ENCODE measurements at regions not wholly inside any gene's neighbourhood (a gene's known extent, or its start where the extent isn't known, plus 50 kb on each side); places are given as distances from the start of the nearest gene placed in this dataset.

DNA sequence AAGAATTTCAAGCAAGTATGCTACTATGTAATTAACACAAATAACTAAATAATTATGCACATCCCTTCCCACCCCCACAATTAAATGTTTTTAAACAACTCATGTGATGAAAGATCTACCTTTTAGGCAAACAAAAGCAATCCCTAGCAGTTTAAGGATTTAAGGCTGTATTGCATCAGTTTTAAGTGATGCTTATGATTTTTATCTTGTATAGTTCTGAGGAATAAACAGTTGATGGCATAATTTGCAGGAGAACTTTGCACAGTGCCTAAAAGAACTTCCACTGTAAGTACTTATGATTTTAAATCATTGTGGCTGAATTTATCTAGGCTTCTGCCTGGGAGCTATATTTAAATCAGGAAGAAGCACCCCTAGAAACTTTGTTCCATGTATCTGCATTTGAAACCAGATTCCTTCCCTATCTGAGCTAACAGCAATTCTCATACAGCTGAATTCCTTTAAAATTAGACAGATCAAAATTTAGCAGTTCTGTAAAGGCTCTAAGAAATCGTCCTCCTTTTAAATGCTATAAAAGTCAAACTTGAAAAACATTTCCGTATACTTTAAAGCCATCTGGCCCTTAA, 388.6 kb downstream of the BCAT1 start:
- no peak for DNase-seq (ENCODE audit: low read depth in 1 of 2, low spot score in 1 of 2)
- Histone ChIP-seq H3K27me3 (ENCODE audit: insufficient read depth, poor library complexity, severe bottlenecking) (peaks cover 47% of the 10 kb centered on the region), H3K27ac (replicated peaks) (no peak overlapping the region), H3K4me3 (replicated peaks; ENCODE audit: insufficient read depth, low read length) (no peak overlapping the region)
- TF ChIP-seq REST (IDR thresholded peaks at IDR 0.05; ENCODE audit: insufficient replicate concordance, low read depth): no peak

GRCh38 chr12:24557738-24558137, 391.2 kb downstream of the BCAT1 start:
- Histone ChIP-seq H3K27me3 (ENCODE audit: insufficient read depth, poor library complexity, severe bottlenecking) (peaks cover 32% of the 10 kb centered on the region), H3K4me3 (replicated peaks; ENCODE audit: insufficient read depth, low read length) (no peak overlapping the region), H3K27ac (replicated peaks) (no peak overlapping the region)
- TF ChIP-seq POLR2AphosphoS5 (IDR thresholded peaks at IDR 0.05; ENCODE audit: low read depth): no peak
- TF ChIP-seq SPI1 (IDR thresholded peaks at IDR 0.05; ENCODE audit: borderline replicate concordance, low read depth): no peak
- no peak for TF ChIP-seq GABPA (IDR thresholded peaks at IDR 0.05; ENCODE audit: low read depth)
- no peak for TF ChIP-seq REST (IDR thresholded peaks at IDR 0.05; ENCODE audit: insufficient replicate concordance, low read depth)
- TF ChIP-seq, protein P1, sequence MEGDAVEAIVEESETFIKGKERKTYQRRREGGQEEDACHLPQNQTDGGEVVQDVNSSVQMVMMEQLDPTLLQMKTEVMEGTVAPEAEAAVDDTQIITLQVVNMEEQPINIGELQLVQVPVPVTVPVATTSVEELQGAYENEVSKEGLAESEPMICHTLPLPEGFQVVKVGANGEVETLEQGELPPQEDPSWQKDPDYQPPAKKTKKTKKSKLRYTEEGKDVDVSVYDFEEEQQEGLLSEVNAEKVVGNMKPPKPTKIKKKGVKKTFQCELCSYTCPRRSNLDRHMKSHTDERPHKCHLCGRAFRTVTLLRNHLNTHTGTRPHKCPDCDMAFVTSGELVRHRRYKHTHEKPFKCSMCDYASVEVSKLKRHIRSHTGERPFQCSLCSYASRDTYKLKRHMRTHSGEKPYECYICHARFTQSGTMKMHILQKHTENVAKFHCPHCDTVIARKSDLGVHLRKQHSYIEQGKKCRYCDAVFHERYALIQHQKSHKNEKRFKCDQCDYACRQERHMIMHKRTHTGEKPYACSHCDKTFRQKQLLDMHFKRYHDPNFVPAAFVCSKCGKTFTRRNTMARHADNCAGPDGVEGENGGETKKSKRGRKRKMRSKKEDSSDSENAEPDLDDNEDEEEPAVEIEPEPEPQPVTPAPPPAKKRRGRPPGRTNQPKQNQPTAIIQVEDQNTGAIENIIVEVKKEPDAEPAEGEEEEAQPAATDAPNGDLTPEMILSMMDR (IDR thresholded peaks at IDR 0.05; ENCODE audit: insufficient read depth, low read length): no peak
- DNase-seq (ENCODE audit: low read depth in 1 of 2, low spot score in 1 of 2): no peak

DNA sequence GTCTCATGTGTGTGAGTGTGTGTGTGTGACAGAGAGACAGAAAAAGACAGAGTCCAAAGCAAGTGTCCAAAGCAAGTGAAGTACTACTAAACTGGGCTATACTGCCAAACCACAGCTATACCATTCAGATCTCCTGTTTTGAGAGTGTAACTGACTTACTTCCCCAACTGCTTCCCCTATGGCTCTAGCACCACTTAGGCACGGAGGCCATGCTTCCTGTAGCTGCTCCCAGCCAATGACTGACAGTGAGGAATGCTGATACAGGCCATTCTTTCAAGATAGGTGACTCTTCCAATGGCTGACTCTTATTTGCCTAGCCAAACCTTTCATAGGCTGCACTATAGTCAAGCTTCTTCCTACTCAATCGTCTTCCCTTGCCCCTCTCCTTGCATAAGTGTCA, 393.2 kb downstream of the BCAT1 start:
- Histone ChIP-seq H3K27ac (replicated peaks) (no peak overlapping the region), H3K27me3 (ENCODE audit: insufficient read depth, poor library complexity, severe bottlenecking) (peaks cover 16% of the 10 kb centered on the region), H3K4me3 (replicated peaks; ENCODE audit: insufficient read depth, low read length) (no peak overlapping the region)
- DNase-seq (ENCODE audit: low read depth in 1 of 2, low spot score in 1 of 2): no peak
- TF ChIP-seq POLR2AphosphoS5 (IDR thresholded peaks at IDR 0.05; ENCODE audit: low read depth): no peak
- no peak for TF ChIP-seq REST (IDR thresholded peaks at IDR 0.05; ENCODE audit: insufficient replicate concordance, low read depth)
- TF ChIP-seq GABPA (IDR thresholded peaks at IDR 0.05; ENCODE audit: low read depth): no peak

GRCh38 chr12:24554612-24555295, 394.1 kb downstream of the BCAT1 start:
- DNase-seq (ENCODE audit: low read depth in 1 of 2, low spot score in 1 of 2): no peak
- no peak overlapping the region for H3K4me3 ChIP-seq (replicated peaks; ENCODE audit: insufficient read depth, low read length)
- TF ChIP-seq POLR2AphosphoS5 (IDR thresholded peaks at IDR 0.05; ENCODE audit: low read depth) (no peak), SPI1 (IDR thresholded peaks at IDR 0.05; ENCODE audit: borderline replicate concordance, low read depth) (no peak), GABPA (IDR thresholded peaks at IDR 0.05; ENCODE audit: low read depth) (no peak)
- TF ChIP-seq, protein P1 (IDR thresholded peaks at IDR 0.05; ENCODE audit: insufficient read depth, low read length): no peak
- H3K27me3 ChIP-seq (ENCODE audit: insufficient read depth, poor library complexity, severe bottlenecking): peaks cover 8% of the 10 kb centered on the region
- no peak overlapping the region for H3K27ac ChIP-seq (replicated peaks)
